Stimulated activated CD4-positive, alpha-beta T cell treated with anti-CD3 and anti-CD28 coated beads, Interleukin-12 subunit alpha, Interleukin-12 subunit beta, amount 100 ng/mL, for 48 hours (primary cell): ENCODE measurements at regions not wholly inside any gene's neighbourhood (a gene's known extent, or its start where the extent isn't known, plus 50 kb on each side); places are given as distances from the start of the nearest gene placed in this dataset.

Source experiments
- DNase-seq, 3 donors: peaks; one replicate each; pipeline ENCODE4 v3.0.0-alpha.2; 2020; ENCODE audit warnings: low read depth in 2 of 3, low spot score in 1 of 3

GRCh38 chr5:165224366-165225045 is 1719.1 kb downstream of the MAT2B start:
- no peak for DNase-seq

DNA sequence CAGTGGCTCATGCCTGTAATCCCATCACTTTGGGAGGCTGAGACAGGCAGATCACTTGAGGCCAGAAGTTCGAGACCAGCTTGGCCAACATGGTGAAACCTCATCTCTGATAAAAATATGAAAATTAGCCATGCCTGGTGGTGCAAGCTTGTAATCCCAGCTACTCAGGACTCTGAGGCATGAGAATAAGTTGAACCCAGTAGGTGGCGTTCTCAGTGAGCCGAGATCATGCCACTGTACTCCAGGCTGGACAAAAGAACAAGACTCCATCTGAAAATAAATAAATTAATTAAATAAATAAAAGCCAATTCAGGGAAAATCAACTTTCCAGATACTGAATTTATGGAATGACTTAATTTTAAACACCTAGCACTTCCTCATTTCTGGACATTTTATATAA is 1722.1 kb downstream of the MAT2B start:
- no peak for DNase-seq

- DNase-seq, result no peak
Measured at GRCh38 chr5:165228184-165228583, 1722.8 kb downstream of the MAT2B start.

DNA sequence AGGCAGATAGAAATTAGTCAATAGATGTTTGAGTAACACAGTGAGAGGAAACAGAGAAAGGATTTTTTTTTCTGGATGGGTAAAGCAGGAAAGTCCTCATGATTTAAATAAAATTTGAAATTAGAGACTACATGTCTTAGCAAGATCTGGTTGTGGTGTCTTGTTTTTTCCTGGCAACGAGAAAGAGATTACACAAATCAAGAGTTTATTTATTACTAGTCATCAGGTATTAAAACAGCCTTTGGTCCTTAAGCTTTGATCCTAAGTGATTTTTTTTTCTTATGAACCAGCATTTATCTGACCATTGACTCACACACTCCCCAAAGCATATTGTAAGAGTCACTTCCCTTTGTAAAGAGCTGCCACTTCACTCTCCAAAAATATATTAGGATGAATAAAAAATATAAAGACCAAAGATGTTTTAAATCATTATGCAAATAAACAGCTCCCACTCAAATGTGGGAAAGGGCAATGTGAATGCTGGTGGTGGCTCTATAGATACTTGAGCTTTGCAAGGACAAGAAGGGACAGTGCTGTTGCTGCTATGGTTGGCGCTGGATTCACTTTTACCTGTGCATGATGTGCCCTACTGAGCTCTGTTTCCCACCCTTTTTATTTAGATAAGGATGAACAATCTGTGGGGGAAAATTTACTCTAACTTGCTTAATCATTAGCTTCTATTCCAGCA is 1726.5 kb downstream of the MAT2B start:
- no peak for DNase-seq

DNA sequence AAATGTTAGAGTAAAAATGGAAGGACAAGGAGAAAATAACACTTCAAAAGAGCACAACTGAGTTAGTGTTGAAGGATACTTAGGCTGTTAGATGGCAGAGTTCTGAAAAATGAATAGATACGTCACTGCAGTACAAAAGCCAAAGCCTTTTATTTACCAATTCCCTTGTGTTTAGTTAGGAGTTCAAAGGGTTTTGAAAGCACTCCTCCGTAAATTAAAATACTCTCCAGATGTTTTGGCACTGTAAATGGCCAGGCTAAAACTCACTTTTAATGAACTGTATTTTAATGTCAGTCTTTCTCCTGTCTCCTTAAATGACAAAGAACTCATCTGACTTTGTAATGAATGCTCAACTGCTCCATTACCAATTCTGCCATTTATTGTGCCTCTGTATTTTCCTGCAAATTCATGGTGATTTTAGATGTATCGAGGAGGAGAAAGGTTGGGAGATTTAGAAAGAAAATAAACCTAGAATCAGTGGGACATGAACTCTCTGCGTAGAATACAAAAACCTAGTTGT is 1727.2 kb downstream of the MAT2B start:
- DNase-seq, result no peak

- no peak for DNase-seq
Measured at GRCh38 chr5:165241811-165242210, 1736.4 kb downstream of the MAT2B start.

- DNase-seq, result no peak
Measured at GRCh38 chr5:165242646-165243045, 1737.2 kb downstream of the MAT2B start.

GRCh38 chr5:165244407-165244806 is 1739.0 kb downstream of the MAT2B start:
- DNase-seq, result no peak

DNA sequence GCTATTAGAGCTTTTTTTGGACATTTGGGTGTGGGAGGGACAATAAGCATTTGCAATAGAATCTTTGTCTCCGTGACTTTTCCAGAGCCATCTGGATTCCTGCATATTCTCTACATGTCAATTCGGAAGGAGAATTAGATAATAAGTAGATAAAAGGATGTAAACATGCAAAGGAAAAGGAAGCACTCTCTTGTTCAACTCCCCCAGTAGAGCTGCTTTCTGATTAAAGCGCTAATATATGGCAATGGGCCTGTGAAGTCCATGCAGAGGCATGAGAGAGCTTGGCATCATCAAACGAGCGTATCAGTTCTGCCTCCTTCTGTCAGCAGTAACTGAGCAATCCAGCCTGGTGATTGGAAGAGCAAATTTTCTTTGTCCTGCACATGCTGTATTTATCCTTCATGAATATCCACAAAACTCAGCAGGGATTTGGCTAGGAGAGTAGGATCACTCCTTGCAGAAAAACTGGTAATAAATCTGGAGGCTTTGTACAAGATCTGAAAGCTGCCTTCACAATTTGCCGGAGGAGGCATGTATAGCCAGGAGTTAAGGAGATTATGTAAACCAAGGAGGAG is 1752.9 kb downstream of the MAT2B start:
- no peak for DNase-seq

GRCh38 chr5:165260426-165260825 is 1755.0 kb downstream of the MAT2B start:
- DNase-seq, result no peak

DNA sequence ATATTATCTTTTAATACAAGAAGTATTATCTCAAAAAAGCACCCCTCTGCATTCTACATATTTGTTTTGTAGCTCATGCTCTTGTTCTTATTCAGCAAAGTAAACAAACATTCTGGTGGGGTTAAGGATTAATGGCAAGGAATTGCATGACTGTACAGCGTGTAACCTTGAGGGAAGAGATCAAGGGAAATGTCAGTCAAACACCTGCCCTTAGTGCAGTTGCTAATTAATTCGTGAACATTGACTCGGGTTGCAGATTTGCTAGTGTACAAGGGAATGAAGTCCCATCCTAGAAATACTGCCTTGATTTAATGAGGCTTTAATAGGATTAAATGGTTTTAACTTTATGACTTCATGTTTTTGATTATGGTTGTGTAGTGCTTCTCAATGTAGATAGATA is 1758.1 kb downstream of the MAT2B start:
- no peak for DNase-seq

DNA sequence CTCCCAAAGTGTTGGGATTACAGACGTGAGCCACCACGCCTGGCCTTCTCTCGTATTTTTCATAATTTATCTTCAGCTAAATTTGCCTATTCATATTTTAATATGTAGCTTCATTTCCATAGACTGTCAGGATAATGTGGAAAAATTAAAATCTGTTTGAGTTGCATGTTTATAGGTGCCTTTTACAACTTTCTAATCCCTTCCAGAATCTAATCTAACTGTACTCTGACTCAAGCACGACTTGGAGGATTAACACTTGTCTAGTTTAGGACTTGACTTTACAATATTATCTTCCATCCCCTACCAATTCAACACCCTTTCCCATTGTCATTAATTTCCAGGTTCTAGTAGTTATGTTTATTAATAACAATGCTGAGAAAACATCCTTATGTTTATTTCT is 1761.5 kb downstream of the MAT2B start:
- DNase-seq, result no peak

GRCh38 chr5:165272436-165272835 is 1767.0 kb downstream of the MAT2B start:
- DNase-seq, result no peak

GRCh38 chr5:165277661-165278060 is 1772.2 kb downstream of the MAT2B start:
- DNase-seq, result no peak

DNA sequence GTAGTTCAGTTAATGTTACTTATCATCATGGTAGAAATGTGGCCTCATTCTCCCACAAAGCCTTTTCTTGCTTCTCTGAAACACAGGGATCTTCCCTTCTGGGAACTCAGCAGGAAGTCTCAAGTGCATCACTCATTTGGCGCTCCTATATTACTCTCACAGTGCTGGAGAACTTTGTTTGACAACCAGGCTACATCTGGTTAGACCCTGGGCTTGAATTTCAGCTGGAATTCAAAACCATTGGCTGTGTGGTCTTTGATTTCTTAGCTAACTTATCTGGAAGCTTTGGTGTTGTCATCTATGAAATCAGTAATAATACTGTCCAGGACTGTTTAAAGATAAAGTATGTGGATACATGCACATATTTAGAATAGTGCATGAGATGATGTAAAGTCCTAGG is 1777.1 kb downstream of the MAT2B start:
- DNase-seq, result no peak

GRCh38 chr5:165286692-165287091 is 1781.3 kb downstream of the MAT2B start:
- DNase-seq, result no peak

DNA sequence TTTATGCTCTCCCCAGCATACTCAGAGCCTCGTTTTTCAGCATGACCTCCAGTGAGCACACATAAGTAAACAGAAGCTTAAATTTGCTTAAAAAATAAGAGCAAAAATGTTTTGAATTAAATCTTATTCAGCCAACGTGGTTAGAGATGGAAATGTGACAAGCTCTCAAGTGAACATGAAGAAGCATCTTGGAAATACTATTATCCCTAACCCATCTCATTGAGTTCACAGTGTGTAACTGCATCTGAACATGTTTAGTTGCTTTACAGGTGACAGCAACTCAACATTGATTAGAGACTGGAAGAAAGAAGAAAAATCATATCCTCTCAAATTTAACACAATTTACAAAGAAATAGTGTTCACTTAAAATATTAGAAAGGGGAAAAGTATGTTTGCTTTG is 1785.1 kb downstream of the MAT2B start:
- no peak for DNase-seq

DNA sequence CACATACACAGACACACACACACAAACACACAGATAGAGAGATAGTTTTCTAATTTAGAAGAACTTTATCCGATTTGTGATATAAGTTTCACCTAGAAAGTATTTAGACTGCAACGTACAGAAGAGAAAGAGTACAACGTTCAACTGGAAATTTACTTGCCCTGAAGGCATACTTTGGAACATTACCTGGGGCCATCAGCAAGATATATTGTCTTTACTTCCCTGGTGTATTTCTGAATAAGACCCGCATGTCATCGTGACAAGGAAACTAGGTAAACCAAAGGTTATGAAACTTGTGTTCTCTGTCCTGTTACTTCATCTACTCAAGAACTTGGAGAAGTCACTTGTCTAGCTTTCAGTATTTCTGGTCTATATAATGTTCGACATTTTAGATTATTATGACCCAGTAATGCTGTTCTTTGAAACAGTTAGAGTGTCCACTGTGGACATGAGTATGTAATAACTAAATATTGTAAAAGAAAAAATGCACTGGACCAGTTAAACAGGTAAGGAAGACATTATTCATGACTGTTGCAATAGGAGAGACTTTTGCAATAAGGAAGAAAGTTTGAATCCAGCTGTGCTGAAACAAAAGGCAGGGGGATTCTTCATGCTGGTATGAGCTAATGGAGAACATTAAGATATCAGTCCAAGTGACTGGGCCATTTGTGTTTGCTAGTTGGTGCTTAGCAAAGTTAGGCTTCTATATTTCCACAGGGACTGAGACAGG is 1791.1 kb downstream of the MAT2B start:
- DNase-seq, result no peak

DNA sequence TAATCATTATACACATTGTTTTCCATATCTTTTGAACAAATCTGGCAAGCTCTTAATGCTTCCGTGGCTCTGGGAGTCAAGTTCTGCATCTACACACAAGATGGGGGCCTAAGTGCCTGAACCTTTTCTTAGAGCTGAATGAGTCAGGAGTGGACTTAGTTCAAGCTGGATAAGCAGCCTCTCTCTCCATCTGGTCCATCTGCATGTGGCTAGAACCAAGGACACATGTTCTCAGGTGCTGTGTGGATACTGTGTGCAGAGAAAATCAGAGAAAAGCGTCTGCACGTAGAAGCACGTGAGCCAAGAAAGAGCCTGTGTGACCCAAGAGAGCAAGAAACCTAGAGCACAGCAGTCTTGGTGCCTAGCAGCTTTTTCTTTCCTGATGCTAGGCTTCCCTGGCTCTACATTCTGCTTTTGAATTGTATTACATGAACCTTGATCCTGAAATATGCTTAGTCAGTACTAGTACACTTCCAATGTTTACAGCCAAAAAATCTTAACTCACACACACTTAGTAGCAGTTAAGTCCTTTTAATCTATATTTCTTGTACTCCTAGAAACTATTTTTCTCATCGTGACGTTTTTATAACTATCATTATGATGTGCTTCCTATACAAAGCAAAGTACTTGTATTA is 1798.9 kb downstream of the MAT2B start:
- no peak for DNase-seq

DNA sequence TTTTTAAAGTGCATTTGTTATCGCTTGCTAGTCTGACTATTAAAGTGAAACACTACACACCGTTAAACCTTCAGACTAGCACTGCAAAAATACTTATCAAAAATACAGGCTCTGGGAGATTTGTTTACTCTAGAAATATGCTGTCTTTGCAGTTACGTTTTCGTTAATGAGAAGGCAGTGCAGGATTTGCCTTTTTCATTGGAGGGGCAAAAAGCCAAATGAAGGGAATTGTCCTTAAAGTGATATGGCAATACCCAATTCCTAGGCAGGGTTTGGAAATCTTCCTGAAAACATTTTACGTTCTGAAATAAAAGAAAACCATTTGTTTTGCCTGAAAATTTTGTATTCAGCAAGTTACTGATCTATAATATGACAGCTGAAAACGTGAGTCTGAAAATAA is 1800.2 kb downstream of the MAT2B start:
- DNase-seq, result no peak

- DNase-seq, result no peak
Measured at GRCh38 chr5:165309446-165309845, 1804.0 kb downstream of the MAT2B start.
